ENCODE measurements at regions not wholly inside any gene's neighbourhood (a gene's known extent, or its start where the extent isn't known, plus 50 kb on each side); places are given as distances from the start of the nearest gene placed in this dataset.

GRCh38 chr3:101931081-101931480 is 81.8 kb downstream of the NFKBIZ start:
- no peaks in the 10 kb centered on the region for H3K36me3 Mint-ChIP-seq (ENCODE audit: low read depth)
- no peaks in the 10 kb centered on the region for H3K4me1 Mint-ChIP-seq
- TF ChIP-seq CTCF (IDR thresholded peaks at IDR 0.05): no peak
- no peak overlapping the region for H3K27ac Mint-ChIP-seq
- H3K27me3 Mint-ChIP-seq (ENCODE audit: low read depth, poor library complexity): peaks cover 5% of the 10 kb centered on the region
- DNase-seq: no peak
- H3K9me3 Mint-ChIP-seq: peaks cover 4% of the 10 kb centered on the region
- H3K4me3 Mint-ChIP-seq: no peak overlapping the region

DNA sequence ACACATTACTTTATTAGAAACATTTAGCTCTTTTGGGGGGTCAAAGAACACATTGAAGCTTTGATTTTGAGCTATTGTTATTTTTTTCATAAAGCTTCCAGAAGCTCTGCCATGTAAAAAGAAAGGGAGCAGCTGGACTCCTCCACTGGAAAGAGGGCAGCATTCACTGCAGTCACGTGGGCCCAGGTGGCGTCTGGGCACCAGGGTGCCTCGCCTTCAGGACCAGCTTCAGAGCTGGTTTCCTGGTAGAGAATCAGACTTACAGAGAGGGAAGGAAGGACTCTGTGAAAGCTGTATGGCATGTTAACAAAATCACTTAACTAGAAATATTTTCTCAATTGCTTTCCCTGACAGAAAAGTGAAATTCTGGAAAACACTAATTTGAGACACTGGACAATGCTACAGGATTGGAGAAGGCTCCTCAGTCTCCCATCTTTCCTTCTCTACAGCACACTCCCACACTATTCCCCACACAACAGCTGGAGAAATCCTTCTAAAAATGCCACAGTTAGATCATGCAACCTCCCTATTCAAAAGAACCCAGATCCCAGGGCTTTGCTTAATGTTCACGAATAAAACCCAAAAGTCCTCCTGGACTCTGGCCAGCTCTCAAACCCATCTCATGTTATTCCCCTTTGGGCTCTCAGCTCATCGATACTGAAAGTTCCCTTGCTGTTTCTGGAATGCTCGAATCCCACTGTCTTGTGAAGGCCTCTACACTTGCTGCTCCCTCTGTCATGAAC is 83.2 kb downstream of the NFKBIZ start:
- H3K27ac Mint-ChIP-seq: no peak overlapping the region
- no peak for DNase-seq
- TF ChIP-seq CTCF (IDR thresholded peaks at IDR 0.05): no peak
- H3K4me3 Mint-ChIP-seq: no peak overlapping the region
- H3K4me1 Mint-ChIP-seq: no peaks in the 10 kb centered on the region
- peaks cover 4% of the 10 kb centered on the region for H3K9me3 Mint-ChIP-seq
- no peaks in the 10 kb centered on the region for H3K36me3 Mint-ChIP-seq (ENCODE audit: low read depth)
- H3K27me3 Mint-ChIP-seq (ENCODE audit: low read depth, poor library complexity): peaks cover 3% of the 10 kb centered on the region

GRCh38 chr3:101936419-101937356 is 87.4 kb downstream of the NFKBIZ start:
- DNase-seq: no peak
- peaks cover 4% of the 10 kb centered on the region for H3K9me3 Mint-ChIP-seq
- TF ChIP-seq CTCF (IDR thresholded peaks at IDR 0.05): no peak
- no peaks in the 10 kb centered on the region for H3K27me3 Mint-ChIP-seq (ENCODE audit: low read depth, poor library complexity)
- H3K4me3 Mint-ChIP-seq: no peak overlapping the region
- no peaks in the 10 kb centered on the region for H3K36me3 Mint-ChIP-seq (ENCODE audit: low read depth)
- no peaks in the 10 kb centered on the region for H3K4me1 Mint-ChIP-seq
- H3K27ac Mint-ChIP-seq: no peak overlapping the region

DNA sequence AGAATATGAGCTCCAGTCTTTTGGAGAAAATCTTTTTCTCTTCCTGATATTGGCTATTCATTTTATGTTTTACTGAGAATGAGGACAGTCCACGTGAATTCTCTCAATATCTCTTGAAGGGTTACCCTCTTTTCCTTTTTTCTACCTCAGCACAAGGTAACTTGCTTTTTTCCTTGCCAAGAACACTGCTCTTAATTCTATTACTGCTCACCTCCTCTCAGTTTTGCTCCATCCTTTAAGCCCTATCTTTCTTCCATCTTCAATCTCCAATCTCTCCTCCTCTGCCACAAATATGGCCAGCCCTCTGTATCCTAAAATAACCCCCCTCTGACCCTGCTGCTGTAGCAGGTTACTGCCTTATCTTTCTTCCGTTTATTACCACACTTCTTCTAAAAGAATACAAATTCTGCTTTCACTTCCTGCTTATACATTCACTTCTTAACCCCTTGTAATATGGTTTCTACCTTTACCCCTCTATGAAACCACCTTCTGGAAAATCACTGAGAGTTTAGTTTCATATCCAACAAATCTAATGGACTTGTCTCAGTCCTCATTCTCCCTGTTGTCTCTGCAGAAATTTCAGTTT is 89.0 kb downstream of the NFKBIZ start:
- TF ChIP-seq CTCF (IDR thresholded peaks at IDR 0.05): no peak
- Mint-ChIP-seq H3K27ac (no peak overlapping the region), H3K4me3 (no peak overlapping the region), H3K4me1 (peaks cover 5% of the 10 kb centered on the region), H3K9me3 (peaks cover 4% of the 10 kb centered on the region), H3K27me3 (ENCODE audit: low read depth, poor library complexity) (no peaks in the 10 kb centered on the region), H3K36me3 (ENCODE audit: low read depth) (no peaks in the 10 kb centered on the region)
- no peak for DNase-seq

- TF ChIP-seq CTCF (IDR thresholded peaks at IDR 0.05): no peak
Measured at GRCh38 chr3:101939361-101940049, 90.2 kb downstream of the NFKBIZ start.

More at GRCh38 chr3:101939361-101940049, 90.2 kb downstream of the NFKBIZ start:
- Mint-ChIP-seq H3K27me3 (ENCODE audit: low read depth, poor library complexity) (no peaks in the 10 kb centered on the region), H3K4me3 (no peak overlapping the region), H3K27ac (no peak overlapping the region), H3K9me3 (no peaks in the 10 kb centered on the region), H3K4me1 (peaks cover 5% of the 10 kb centered on the region), H3K36me3 (ENCODE audit: low read depth) (no peaks in the 10 kb centered on the region)
- DNase-seq: no peak
